Loucy (cell line): ENCODE measurements at regions not wholly inside any gene's neighbourhood (a gene's known extent, or its start where the extent isn't known, plus 50 kb on each side); places are given as distances from the start of the nearest gene placed in this dataset.

Experiments
- EZH2phosphoT487 ChIP-seq: fragments of 200-600 bp; IDR thresholded peaks from 2 replicates; pipeline ENCODE4 v1.6.1; 2018; ENCODE audit warnings: antibody characterized with exemption, mild to moderate bottlenecking, moderate library complexity, borderline replicate concordance
- TF ChIP-seq, protein P1 (sequence below): fragments of 200-600 bp; sonication (generic); conservative IDR thresholded peaks from 2 replicates; pipeline ENCODE4 v1.5.1; 2014; ENCODE audit warnings: mild to moderate bottlenecking, antibody characterized with exemption, low read length

DNA sequence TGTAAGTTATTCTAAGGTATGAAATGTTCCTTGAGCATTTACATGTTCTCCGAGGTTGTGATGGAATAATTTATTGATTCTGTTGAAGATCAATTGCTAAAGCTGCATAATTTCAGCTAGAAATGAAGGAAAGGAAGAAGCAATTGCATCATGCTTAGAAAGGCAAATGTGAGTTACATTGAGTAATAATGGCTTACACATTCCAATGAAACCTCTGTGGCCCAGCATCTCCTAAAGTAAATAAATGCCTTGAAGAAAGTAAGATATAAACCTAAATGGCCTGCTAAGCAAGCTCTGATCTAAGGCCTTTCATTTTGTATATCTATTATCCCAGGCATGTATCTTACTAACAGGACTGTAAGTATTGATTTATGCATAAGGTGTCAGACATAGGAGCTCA, 677.3 kb upstream of the RGMB start:
- TF ChIP-seq, protein P1, sequence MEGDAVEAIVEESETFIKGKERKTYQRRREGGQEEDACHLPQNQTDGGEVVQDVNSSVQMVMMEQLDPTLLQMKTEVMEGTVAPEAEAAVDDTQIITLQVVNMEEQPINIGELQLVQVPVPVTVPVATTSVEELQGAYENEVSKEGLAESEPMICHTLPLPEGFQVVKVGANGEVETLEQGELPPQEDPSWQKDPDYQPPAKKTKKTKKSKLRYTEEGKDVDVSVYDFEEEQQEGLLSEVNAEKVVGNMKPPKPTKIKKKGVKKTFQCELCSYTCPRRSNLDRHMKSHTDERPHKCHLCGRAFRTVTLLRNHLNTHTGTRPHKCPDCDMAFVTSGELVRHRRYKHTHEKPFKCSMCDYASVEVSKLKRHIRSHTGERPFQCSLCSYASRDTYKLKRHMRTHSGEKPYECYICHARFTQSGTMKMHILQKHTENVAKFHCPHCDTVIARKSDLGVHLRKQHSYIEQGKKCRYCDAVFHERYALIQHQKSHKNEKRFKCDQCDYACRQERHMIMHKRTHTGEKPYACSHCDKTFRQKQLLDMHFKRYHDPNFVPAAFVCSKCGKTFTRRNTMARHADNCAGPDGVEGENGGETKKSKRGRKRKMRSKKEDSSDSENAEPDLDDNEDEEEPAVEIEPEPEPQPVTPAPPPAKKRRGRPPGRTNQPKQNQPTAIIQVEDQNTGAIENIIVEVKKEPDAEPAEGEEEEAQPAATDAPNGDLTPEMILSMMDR: no peak
- no peak for TF ChIP-seq EZH2phosphoT487
